ENCODE measurements at regions not wholly inside any gene's neighbourhood (a gene's known extent, or its start where the extent isn't known, plus 50 kb on each side); places are given as distances from the start of the nearest gene placed in this dataset.

- Histone ChIP-seq H3K27me3 (ENCODE audit: control insufficient read depth in 1 of 2, insufficient read depth in 2 of 2, low read length in 2 of 2) (no peaks in the 10 kb centered on the region), H3K9me3 (ENCODE audit: control insufficient read depth in 1 of 2, insufficient read depth in 1 of 2, low read length in 2 of 2) (no peaks in the 10 kb centered on the region), H3K4me3 (ENCODE audit: low read length) (no peak overlapping the region), H3K4me1 (ENCODE audit: insufficient read depth, low read length) (no peaks in the 10 kb centered on the region), H3K36me3 (ENCODE audit: insufficient read depth, low read length) (no peaks in the 10 kb centered on the region), H3K27ac (ENCODE audit: low read depth in 1 of 2, low read length in 2 of 2) (no peak overlapping the region)
- no peaks in the 10 kb centered on the region for H3K9me3 Mint-ChIP-seq
- no peaks in the 10 kb centered on the region for H3K36me3 Mint-ChIP-seq (ENCODE audit: low read depth)
- no peak overlapping the region for H3K27ac Mint-ChIP-seq
- DNase-seq (no peak), ATAC-seq (ENCODE audit: poor library complexity) (no peak)
- CTCF ChIA-PET, result no interaction called here
- no peaks in the 10 kb centered on the region for H3K4me1 Mint-ChIP-seq (ENCODE audit: low read depth)
- TF ChIP-seq CTCF (IDR thresholded peaks at IDR 0.05), result no peak
- intact Hi-C loops (cut with DNase I, micrococcal nuclease), result no loop called here
- H3K27me3 Mint-ChIP-seq, result no peaks in the 10 kb centered on the region
- H3K4me3 Mint-ChIP-seq, result no peak overlapping the region
- POLR2A ChIA-PET, result no interaction called here
Observed at GRCh38 chr12:85557850-85558249, 277.8 kb downstream of the ALX1 start.

- H3K36me3 Mint-ChIP-seq (ENCODE audit: low read depth), result no peaks in the 10 kb centered on the region
- POLR2A ChIA-PET, result no interaction called here
- no peak overlapping the region for H3K4me3 Mint-ChIP-seq
Observed at GRCh38 chr12:85558684-85559083, 277.5 kb downstream of the RASSF9 start.

GRCh38 chr12:85559127-85559526 is 277.1 kb downstream of the RASSF9 start:
- no peak for DNase-seq
- Mint-ChIP-seq H3K27ac (no peak overlapping the region), H3K9me3 (no peaks in the 10 kb centered on the region), H3K4me1 (ENCODE audit: low read depth) (no peaks in the 10 kb centered on the region), H3K4me3 (no peak overlapping the region), H3K27me3 (no peaks in the 10 kb centered on the region), H3K36me3 (ENCODE audit: low read depth) (no peaks in the 10 kb centered on the region)
- CTCF ChIA-PET, result no interaction called here
- intact Hi-C loops (cut with DNase I, micrococcal nuclease), result no loop called here
- no peak overlapping the region for H3K4me3 ChIP-seq (ENCODE audit: low read length)
- no peak for TF ChIP-seq CTCF (IDR thresholded peaks at IDR 0.05)
- H3K27ac ChIP-seq (ENCODE audit: low read depth in 1 of 2, low read length in 2 of 2), result no peak overlapping the region
- no peaks in the 10 kb centered on the region for H3K9me3 ChIP-seq (ENCODE audit: control insufficient read depth in 1 of 2, insufficient read depth in 1 of 2, low read length in 2 of 2)
- no peaks in the 10 kb centered on the region for H3K4me1 ChIP-seq (ENCODE audit: insufficient read depth, low read length)
- no peaks in the 10 kb centered on the region for H3K27me3 ChIP-seq (ENCODE audit: control insufficient read depth in 1 of 2, insufficient read depth in 2 of 2, low read length in 2 of 2)
- POLR2A ChIA-PET, result no interaction called here
- no peaks in the 10 kb centered on the region for H3K36me3 ChIP-seq (ENCODE audit: insufficient read depth, low read length)
- no peak for ATAC-seq (ENCODE audit: poor library complexity)

More at GRCh38 chr12:85558684-85559083, 277.5 kb downstream of the RASSF9 start:
- no peaks in the 10 kb centered on the region for H3K27me3 ChIP-seq (ENCODE audit: control insufficient read depth in 1 of 2, insufficient read depth in 2 of 2, low read length in 2 of 2)
- H3K4me1 Mint-ChIP-seq (ENCODE audit: low read depth), result no peaks in the 10 kb centered on the region
- ATAC-seq (ENCODE audit: poor library complexity) (no peak), DNase-seq (no peak)
- no peaks in the 10 kb centered on the region for H3K4me1 ChIP-seq (ENCODE audit: insufficient read depth, low read length)
- H3K27ac ChIP-seq (ENCODE audit: low read depth in 1 of 2, low read length in 2 of 2), result no peak overlapping the region
- no peaks in the 10 kb centered on the region for H3K27me3 Mint-ChIP-seq
- no peaks in the 10 kb centered on the region for H3K9me3 Mint-ChIP-seq
- no peaks in the 10 kb centered on the region for H3K9me3 ChIP-seq (ENCODE audit: control insufficient read depth in 1 of 2, insufficient read depth in 1 of 2, low read length in 2 of 2)
- no peak overlapping the region for H3K4me3 ChIP-seq (ENCODE audit: low read length)
- no peak for TF ChIP-seq CTCF (IDR thresholded peaks at IDR 0.05)
- H3K36me3 ChIP-seq (ENCODE audit: insufficient read depth, low read length), result no peaks in the 10 kb centered on the region
- intact Hi-C loops (cut with DNase I, micrococcal nuclease), result no loop called here
- CTCF ChIA-PET, result no interaction called here
- no peak overlapping the region for H3K27ac Mint-ChIP-seq
